ENCODE measurements at regions not wholly inside any gene's neighbourhood (a gene's known extent, or its start where the extent isn't known, plus 50 kb on each side); places are given as distances from the start of the nearest gene placed in this dataset.

DNA sequence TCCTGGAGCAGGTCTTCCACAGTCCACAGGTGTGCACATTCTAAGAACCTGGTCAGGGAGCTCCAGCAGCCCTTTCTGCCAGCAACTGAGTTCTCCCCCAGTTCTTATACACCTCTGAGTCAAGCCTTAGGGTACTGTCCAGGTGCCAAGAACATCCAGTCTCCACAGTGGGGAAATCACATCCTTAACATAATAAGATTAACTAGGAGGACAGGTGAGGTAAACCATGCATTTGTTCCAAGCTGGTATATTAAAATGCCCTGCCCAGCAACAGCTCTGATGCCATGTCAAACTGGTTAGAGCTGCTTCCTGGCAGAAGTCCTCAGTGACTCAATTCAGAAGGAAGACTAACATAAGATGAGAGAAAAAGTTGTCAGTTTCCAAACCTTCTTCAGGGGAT, 303.9 kb upstream of the SGK1 start:
- TF ChIP-seq CTCF (IDR thresholded peaks at IDR 0.05) (no peak), POLR2A (IDR thresholded peaks at IDR 0.05) (no peak)

Measured in heart left ventricle (tissue), 13 donors.